Colon (tissue), 2 donors: ENCODE measurements at regions not wholly inside any gene's neighbourhood (a gene's known extent, or its start where the extent isn't known, plus 50 kb on each side); places are given as distances from the start of the nearest gene placed in this dataset.
"Not testable (repeated sequence)": the region's sequence is repeated elsewhere in the genome, so short reads cannot be mapped to it uniquely, and the experiment has no call there.

Source experiments
- FAIRE-seq: peaks from 2 replicates; lab custom pipeline; 2012; peaks lifted over from hg19 to GRCh38; lab: Jason Lieb, UNC
- donor health status: control.
- donor health status: control.

DNA sequence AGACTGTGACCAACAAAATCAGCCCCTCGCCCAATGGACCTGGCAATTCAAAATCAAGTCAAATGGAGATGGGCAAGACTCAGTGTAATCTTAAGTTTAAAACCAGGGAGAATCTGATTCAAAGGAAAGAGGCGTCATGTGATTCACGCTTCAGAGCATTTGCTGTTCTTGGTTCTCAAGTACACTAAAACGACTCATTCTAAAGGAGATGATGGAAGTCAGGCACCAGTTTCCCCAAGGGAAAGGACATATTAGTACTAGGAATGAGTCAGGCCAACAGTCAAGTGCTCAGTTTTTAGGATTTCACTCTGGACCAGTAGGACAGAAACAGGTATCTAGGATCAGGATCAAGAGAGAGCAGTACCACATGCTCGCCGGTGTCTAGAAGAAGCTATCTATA is 429.6 kb downstream of the PLPP3 start:
- no peak for FAIRE-seq

DNA sequence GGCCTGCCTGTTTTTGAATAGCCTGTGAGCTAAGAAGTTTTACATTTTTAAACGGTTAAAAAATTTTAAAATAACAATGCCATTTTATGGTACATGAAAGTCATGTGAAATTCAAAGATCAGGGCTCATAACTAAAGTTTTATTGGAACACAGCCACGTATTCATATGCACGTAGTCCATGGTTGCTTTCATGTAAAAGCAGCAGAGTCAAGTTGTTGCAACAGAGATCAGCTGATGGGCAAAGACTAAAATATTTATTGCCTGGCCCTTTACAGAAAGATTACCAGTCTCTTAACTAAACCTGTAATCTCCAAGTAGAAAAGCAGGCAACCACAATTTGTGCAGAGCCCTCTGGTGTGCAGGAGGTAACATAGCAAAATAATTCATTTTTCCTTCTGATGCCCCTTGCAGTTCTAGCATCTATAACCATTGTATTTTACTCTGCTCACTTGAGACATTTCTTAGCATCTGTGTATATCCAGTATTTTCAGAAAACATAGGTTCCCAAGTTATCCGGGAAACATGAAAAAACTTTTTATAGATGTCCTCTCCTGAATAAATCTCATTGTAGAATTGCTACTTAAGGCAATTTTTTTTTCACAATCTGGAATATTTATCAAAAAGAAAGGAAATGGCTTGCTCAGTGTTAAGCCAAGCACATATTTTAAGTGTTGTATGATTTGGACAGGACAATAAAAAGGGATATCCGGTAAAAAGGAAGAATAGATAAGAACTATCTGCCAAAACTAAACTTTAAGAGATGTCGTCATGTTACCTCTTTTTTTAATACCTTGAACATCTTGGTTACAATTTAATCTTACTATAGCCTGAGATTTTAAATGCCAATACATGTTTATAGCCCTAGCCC is 430.8 kb downstream of the PLPP3 start:
- no peak for FAIRE-seq

DNA sequence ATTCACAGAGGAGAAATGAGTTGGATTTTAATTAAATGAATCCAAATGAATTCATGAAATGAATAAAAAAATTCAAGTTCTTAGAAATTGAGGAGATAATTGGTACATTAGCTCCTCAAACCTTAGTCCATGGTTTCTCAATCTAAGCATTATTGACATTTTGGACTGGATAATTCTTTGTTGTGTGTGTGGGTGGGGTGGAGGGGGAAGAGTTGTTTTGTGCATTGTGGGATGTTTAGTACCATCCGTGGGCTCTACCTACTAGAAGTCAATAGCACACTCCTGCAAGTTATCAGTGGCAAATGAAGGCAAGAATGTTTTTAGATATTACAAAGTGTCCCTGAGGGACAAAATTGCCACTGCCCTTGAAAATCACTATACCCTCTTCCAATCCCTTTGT is 431.9 kb downstream of the PLPP3 start:
- FAIRE-seq, result no peak

DNA sequence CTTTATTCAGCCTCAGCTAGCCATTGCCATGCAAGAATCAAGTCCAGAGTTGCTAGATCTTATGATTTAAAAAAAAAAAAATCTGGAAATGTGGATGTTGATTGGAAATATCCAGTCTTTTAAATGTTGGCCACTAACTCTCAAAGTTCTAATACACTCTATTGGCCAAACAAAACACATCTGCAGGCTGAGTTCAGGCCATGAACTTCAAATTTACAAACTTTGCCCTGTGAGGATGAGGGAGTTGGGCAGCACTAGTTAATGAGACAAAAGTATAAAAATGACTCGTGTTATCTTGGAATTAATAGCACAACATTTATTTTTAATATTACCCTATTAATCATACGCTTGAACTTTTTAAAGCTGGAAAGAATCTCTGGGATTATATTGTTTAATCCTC is 432.3 kb downstream of the PLPP3 start:
- no peak for FAIRE-seq

DNA sequence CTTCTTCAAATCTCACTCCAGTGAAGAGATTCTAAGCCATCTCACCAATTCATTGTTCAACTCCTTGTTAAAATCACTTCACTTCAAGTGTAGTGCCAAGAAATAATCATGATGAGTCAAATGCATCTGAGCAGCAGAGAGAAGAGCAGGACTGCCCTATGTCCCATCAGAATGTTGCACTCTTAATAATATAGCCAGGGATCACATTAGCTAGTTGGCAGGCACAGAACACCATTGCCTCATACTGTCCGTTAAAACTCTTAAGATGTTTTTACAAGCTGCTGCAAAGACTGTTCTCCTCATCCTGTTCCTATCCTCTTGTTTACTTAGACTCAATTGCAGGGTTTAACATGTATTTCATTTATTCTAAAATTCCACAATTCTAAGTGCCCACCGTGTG is 432.9 kb downstream of the PLPP3 start:
- no peak for FAIRE-seq

DNA sequence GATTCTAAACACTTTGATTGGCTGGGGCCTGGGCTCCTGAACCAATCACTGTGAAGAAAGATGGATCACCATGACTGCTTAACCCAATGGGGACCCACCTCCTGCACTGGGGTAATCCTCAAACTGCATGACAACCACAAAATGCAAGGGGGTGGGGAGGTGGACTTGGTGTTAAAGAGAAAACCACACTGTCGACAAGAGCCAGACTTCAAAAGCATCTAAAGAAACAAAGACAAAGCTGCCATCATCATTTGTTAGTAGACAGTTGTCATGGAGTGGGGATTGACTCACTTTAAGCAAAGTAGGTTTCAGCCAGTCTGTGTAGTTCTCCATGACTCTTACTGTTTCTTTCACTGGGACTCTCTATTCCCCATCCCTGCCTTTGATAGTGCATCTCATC is 433.8 kb downstream of the PLPP3 start:
- FAIRE-seq, result no peak

DNA sequence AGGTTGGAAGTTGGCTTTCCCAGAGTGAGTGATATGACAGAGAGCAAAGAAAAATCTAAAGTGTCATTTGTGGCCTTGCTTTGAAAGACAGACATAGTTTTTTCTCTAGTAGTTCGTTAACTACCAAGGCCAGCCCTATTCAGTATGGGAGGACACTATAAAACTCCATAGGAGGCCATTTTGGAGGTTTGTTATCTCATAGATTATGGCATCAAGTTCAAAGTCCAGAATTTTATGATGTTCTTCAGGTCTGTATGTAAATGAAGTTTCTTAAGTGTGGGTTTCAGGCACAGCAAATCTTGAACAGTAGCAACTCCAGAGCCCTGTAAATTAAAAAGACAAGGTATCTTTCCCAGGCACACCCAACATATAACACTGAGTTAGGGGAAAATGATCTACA is 437.1 kb downstream of the PLPP3 start:
- FAIRE-seq, result no peak

DNA sequence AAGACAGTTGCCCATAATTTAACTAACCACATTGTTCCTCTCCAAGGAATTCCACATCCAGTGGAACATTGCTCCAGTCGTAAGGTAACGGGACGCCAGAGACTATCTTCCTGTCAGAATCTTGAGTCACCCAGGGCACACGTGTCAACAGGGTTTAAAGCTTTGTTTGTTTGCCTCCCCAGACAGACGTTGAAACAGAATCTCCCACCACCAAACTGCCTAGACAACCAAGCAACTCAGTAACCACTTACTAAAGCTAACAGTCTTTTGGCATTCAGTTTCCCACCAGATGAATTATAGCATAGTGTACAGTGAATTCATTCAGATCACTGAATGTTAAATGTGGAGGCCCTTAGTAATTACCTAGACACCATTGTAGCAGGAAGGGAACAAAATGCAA is 439.5 kb downstream of the PLPP3 start:
- FAIRE-seq, result no peak

DNA sequence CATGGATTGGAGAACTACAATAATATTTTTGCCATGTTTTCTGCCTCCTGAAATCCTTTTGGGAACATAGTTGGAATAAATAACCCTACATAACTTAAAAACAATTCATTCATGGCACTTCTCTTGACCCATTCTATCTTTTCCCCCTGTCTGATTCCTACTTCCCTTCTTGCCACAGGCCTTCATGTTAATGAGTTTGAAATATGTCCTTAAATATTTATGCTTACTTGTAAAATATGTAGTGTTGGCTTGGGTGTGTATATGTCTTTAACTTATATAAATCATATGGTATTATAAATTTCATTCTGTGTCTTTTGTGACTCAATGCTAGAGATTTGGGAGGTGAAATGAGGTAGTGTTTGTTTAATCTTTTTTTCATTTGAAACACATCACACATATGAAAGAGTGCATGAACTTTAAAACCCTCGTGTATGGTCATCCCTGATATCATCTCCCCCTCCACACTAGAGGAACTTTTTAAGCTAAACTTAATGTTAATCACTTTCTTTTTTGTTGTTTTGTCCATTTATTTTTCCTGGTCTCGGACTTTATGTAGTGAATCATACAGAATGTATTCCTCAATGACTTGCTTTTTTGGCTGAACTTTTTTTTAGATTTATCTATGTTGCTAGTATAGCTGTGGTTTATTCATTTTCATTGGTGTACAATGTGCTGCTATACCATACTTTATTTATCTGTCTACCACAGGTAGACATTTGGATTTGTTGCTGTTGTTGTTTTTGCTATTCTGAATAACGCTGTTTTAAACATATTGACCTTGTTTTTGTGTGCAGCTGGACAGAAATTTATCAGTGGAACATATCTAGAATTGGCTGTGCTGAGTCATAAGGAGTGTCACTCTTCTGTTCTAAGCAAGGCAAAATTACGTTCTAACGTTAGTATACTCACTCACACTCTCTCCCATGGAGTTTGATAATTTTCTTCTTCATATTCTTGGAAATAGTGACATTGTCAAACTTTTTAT is 441.6 kb downstream of the PLPP3 start:
- FAIRE-seq, result no peak

DNA sequence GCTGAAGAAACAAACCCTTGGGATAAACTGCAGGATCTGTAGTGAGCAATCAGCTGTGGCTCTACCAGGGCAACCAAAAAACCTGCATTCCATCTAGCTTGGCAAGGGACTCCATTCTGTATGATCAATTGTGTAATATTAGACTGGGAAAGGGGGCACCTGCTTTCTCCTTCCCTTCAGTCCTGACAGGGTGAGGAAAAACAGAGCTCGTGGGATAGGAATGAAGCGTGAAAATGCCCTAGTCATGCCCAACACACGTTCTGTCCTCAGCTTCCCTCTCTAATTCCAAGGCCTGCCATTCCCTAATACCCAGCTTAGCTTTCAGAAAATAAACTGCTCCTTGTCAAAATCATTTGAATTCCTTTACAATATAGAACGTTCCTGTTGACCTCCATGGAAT is 442.3 kb downstream of the PLPP3 start:
- no peak for FAIRE-seq

DNA sequence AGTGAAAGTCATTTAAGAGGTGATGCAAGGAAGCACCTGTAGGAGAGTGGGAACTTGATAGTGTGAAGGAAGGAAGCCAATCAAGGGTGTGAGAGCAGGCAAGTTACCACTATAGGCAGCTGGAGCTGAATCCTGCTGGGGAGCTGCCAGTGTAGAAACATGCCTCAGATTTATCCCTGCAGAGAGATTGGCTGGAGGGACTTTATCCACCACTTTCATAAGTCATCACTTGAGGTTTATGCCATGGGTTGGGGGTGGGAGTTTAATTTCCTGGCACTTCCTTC is 443.6 kb downstream of the PLPP3 start:
- FAIRE-seq, result no peak

DNA sequence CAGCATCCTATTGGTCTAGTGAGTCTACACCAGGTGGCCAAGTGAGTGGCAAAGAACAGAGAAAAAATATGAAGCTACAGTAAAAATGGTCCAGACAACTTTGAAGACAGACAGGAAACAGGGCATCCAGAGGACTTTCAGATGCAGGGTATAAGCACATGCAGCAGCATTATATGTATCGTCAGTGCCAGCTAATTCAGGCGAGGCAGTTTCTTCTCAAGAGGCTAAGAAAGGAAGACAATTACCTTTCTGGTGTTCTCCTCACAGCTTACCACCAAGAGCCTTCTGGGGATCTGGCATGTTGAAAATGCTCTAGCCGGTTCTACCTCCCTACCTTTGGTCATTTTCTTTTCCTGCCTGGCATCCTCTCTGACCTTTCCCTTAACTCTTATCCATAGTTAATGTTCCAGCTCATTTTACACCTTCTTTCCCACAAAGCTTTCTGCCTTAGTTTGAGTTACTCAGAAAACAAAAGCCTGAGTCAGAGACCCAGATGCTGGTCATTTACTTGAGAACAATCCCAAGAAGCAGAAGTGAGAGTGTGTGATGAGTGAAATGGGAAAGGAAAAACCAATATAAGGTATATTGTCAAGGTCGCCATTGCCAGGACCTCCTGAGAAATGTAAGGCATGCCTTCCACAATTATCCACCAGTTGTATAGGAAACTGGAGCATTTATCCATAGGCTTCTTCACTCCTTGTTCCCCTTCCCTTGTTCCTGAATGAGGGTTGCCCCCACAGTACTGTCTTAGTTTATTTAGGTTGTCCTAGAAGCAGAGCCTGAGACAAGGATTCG is 444.1 kb downstream of the PLPP3 start:
- FAIRE-seq, result no peak

DNA sequence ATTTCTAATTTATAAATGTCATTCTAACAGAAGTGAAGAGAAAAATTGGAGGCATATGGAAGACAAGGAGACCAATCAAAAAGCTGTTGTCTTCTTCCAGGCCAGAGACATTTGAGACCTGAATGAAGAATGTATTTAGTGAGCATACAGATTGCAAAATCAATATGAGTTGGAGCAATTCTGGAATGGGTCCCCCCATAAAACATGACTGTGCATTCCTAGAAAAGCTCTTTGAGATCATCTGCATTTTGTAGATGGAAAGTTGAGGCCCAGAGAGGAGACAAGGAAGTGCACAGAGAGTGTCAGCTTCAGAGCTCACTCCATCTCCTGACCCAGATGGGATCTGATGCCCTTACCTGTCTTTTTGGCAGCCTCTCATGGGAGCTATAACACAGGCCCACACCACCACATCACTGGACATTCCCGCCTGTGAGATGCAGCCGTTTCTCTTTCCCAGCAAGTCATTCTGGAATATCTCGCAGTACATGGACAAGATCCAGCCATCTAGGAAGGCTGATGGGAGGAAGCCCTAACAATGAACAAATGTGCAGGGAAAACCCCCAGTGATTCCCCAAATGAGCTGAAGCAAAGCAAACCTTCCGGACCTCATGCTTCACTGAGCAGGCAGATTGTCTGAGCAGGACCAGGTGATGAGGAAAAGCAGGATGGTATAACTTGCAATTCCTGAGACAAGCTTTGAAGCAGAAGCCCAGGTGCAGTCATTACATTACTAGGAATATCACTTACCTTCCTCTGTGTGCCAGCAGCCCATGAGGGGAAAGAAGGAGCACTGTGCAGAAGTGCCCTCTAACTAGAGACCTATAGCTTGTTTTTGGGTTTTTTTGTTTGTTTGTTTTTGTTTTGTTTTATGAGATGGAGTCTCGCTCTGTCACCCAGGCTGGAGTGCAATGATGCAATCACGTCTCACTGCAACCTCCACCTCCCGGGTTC is 445.6 kb downstream of the PLPP3 start:
- FAIRE-seq, result no peak

DNA sequence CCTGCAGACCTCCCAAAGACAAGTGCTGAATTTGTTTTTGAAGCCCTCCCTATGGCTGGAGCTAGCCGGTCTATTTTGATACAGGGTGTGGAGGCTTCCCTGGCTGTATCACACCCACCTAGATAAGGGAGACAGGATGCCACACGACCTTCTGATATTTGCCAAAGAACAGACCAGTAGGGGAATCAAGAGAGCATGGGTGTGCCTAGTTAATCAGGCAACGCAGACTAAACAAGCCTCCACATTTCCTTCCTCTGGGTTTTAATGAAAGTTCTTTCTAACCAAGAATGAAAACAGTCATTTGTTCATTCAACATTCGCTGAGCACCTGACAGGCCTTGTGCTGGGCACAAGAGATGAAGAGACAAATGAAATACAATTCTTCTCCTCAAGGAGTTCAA is 446.8 kb downstream of the PLPP3 start:
- FAIRE-seq, result no peak

DNA sequence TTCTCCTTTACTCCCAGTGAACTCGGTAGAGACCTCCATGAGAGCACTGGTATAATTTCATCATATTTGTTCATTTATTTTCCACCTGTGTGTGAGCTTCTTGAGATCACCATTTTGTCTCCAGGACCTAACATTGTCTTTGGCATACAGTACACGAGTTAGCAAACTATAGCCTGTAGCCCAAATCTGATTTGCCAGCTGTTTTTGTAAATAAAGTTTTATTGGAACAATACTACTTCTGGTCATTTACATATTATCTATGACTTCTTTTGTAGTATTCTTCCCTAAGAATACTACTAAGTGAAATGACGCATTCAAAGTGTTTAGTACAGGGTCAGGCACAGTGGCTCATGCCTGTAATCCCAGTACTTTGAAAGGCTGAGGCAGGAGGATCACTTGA is 449.5 kb downstream of the PLPP3 start:
- FAIRE-seq, result no peak

DNA sequence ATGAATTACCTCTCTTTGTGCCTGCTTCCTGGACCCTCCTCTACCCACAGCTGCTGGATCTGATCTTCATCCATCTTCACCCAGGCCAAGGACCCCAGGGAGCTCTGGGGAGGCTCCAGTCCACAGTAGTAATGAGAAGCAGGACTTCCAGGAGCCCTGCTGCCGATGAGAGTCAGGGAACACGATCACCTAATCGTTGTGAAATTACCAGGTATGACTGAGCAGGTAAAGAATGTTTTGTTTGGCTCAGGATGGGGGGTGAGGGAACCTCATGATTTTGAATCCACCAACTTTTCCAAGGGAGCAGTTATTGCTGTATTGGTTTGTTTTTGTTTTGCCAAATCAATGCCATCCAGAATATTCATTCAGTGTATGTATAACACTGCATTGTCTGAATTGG is 454.0 kb downstream of the PLPP3 start:
- FAIRE-seq, result no peak

DNA sequence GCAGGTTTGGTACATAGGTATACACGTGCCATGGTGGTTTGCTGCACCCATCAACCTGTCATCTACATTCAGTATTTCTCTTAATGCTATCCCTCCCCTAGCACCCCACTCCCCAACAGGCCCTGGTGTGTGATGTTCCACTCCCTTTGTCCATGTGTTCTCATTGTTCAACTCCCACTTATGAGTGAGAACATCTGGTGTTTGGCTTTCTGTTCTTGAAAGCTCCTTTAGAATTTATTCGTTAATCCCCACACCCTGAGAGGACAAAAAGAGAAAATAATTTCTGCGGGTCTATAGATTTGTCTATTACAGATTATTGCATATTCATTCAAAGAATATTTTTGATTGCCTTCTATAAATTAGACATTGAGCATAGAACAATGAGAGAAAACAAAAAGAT is 455.5 kb downstream of the PLPP3 start:
- FAIRE-seq, result no peak

DNA sequence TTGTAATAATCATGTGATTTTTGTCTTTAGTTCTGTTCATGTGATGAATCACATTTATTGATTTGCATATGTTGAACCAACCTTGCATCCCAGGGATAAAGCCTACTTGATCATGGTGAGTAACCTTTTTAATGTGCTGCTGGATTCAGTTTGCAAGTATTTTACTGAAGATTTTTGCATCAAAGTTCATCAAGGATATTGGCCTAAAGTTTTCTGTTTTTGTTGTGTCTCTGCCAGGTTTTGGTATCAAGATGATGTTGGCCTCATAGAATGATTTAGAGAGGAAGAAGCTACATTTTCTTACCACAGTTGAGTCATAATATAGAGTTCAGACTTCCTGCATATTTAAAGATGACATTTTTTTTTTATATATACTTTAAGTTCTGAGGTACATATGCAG is 455.9 kb downstream of the PLPP3 start:
- FAIRE-seq, result no peak

DNA sequence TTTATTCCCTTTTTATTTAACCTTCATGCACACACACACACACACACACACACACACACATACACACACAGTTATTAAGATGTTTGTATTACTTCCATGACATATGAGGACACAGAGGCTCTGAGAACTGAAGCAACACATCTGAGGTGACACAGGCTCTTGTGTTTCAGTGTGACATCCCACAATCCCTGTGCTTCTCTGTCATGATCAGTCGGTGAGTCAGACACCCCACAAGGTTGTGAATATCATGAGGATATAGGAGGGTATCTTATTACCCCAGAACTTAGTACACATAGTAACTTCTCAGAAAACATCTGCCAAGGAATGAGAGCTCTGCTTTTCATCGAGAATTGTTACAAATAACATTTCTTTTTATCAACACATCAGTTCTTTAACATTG is 459.3 kb downstream of the PLPP3 start:
- no peak for FAIRE-seq

DNA sequence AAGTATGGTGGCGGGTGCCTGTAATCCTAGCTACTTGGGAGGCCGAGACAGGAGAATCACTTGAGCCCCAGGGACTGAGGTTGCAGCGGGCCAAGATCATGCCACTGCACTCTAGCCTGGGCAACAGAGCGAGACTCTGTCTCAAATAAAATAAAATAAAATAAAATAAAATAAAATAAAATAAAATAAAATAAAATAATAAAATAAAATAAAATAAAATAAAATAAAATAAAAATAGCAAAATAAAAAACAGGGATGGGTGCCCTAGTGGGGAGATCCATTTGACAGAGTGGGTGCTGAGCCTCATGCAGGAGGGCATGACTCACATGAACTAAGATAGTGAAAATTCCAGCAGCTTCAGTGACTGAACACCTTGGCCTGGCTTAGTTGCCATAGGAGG is 460.7 kb downstream of the PLPP3 start:
- FAIRE-seq, result not testable (repeated sequence)

DNA sequence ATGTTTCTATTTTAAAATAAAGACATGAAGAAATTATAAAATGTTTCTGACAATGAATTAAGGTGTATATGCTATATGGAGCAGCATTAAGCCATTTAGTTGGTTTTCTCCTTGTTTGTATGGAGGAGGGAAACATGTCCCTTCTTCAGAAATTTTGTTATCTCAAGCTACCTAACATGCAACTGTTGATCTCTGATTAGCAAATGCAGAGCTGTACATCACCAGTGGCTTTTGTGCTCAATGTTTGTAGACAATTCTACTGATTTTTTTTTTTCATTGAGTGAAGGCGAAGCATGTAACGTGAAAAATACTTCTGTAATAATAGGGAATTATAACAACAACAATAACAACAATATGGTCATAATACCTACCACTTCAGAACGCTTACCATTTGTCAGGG is 463.7 kb downstream of the PLPP3 start:
- FAIRE-seq, result no peak

DNA sequence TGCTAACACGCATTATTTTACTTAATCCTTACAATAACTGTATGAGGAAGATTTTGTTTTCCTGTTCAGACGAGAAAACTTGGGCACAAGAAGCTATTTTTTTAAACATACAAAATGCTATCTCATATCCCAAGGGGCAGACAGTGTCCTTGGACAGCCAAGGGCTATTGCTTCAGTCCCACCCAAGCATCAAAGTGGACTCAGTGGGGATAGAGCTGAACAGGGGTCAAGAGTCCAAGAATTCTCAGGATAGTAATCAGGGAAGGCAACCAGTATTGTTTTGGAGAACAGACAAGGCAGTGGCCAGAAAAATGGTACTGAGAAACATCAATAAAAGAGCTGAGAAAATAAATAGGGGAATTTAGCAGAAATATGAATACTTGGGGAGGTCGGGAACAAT is 465.7 kb downstream of the PLPP3 start:
- FAIRE-seq, result no peak
